HG03280 (cell line): ENCODE measurements at regions not wholly inside any gene's neighbourhood (a gene's known extent, or its start where the extent isn't known, plus 50 kb on each side); places are given as distances from the start of the nearest gene placed in this dataset.

Experiments used
- ATAC-seq: cut with Tn5 transposase; IDR thresholded peaks from one replicate; pipeline ENCODE4 v1.9.1; 2021; ENCODE audit warnings: mild to moderate bottlenecking, moderate library complexity; ENCODE audit not compliant: unreplicated experiment

GRCh38 chr7:131745390-131746248, 189.2 kb upstream of the PODXL start:
- ATAC-seq, result no peak

DNA sequence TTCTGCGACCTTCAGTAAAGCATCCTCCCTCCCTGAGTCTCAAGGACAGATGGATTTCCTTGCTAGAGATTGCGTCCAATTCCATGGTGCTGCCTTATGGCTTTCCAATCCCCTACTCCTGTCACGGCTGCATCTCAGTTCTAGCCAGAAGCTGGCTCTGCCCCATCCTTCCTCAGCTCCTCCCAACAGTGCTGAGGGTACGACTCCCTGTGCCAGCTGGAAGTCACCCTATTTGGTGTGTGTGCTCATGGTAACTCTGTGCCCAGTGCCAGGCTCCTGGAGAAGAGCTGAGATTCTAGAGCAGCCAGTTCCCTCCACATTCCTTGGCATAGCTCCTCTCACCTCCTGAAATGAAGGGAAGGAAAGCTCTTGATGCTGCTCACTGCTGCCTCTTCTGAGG, 185.0 kb upstream of the PODXL start:
- no peak for ATAC-seq

GRCh38 chr7:131737746-131738465, 181.5 kb upstream of the PODXL start:
- no peak for ATAC-seq

DNA sequence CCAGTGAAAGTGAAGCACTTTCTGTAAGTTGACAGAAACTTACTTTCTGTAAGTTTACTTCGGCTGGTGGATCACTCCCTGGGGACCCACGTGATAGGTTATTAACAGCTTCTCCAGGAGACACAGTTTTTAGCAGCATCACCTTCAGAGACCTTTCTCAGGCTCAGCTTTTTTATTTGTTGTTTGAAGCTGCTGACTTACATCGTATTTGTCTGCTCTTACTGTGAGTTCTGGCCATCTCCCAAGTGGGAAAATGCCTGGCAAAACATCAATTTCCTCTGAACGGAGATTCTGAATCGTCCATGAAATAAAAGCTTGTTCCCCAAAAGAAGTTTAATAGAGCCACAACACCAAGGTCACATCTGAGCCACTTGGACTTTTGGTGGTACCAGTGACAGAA, 178.7 kb upstream of the PODXL start:
- ATAC-seq, result no peak

GRCh38 chr7:131733604-131734003, 177.2 kb upstream of the PODXL start:
- no peak for ATAC-seq

DNA sequence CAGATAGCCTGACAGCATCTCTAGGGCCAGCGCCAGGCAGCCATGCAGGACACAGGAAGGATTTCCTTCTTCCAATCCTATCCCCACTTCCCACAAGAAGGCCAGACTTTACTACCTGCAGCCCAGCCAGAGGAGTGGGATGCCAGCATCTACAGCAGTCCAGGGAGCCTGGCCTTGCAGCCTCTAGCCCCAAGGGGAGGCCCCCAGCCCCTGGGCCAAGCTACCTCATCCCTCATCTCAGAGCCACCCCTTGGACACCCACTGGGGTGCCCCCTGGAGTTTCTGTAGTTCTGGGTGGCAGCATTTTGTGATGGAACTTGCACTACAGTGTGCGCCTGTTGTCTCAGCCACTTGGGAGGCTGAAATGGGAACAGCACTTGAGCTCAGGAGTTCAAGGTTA, 170.8 kb upstream of the PODXL start:
- ATAC-seq, result no peak

GRCh38 chr7:131726686-131727085, 170.3 kb upstream of the PODXL start:
- ATAC-seq, result no peak

GRCh38 chr7:131726031-131726430, 169.6 kb upstream of the PODXL start:
- ATAC-seq, result no peak

DNA sequence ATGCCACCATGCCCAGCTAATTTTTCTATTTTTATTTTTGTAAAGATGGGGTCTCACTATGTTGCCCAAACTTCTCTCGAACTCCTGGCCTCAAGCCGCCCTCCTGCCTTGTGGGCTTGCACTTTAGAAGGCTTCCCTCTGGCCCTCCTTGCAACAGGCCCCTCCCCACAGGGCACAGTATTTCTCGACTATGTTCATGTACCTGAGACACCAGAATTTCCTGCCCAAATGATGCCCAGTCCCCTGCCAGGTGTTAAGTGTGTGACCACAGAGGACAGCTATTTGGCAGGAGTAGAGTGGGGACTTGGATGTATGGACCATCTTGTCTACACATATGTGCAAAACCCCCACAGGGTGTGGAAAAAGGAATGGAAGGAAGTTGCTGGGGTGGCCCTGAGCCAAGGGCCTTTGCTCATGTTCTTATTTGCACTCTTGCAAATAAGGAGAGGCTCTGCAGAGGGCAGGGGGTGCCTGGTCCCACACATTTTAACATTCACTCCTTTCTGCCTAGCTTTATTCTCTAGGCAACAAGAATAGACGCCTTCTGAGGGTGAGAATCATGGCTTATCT, 168.4 kb upstream of the PODXL start:
- no peak for ATAC-seq

- ATAC-seq, result no peak
These were observed 167.5 kb upstream of the PODXL start for GRCh38 chr7:131723926-131724325.

DNA sequence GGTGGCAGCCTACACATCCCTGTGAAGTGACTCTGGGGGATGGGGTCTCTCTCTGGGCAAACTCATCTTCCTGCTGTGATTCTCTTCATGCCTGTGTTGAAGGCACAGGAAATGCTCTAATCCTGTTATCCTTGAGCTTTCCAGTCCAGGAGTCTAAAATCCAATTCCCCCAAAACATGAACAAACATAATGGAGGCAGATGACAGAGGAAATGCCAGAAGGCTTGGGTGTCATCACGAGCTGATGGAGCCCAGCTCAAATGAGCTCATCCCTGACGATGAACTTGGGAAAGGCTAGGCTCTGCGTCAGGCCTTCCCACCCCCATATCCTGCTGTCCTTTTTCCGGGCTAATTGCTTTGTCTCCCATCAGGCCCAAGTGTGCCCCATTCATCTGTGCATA, 165.9 kb upstream of the PODXL start:
- no peak for ATAC-seq

- ATAC-seq, result no peak
These were observed 165.2 kb upstream of the PODXL start for GRCh38 chr7:131721660-131722059.

DNA sequence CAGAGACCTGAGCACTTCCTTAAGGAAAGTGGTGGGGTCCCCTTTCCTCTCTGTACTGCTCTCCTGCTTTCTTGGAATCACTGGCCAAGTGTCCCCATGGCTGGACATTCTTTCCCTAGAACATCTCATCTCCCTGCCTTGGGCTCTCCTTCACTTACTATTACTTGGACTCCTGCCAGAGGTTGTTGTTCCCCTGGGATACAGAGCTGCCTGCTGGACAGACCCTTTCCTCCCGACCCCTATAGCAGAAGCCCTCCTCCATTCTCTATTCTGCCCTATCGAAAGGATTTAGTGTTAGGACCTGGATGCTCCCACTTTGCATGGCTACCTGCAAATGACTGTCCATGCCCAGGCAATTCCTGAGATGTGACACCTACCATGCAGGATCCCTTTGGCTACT, 164.3 kb upstream of the PODXL start:
- no peak for ATAC-seq

- no peak for ATAC-seq
These were observed 160.8 kb upstream of the PODXL start for GRCh38 chr7:131717181-131717580.

DNA sequence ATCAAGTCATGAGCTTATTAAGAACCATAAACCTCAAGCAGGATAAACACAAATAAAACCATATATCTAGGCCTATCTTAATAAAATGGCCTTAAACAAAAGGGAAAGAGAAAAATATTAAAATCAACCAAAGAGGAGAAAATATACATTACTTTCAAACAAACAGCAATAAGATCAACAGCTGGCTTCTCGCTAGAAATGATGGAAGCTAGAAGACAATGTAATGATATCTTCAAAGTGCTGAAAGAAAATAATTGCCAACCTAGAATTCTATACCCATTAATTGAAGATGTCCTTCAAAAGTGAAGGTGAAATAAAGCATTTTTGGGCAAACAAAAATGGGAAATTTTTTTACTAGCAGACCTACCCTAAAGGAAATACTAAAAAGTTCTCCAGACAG, 142.9 kb upstream of the PODXL start:
- ATAC-seq, result no peak

DNA sequence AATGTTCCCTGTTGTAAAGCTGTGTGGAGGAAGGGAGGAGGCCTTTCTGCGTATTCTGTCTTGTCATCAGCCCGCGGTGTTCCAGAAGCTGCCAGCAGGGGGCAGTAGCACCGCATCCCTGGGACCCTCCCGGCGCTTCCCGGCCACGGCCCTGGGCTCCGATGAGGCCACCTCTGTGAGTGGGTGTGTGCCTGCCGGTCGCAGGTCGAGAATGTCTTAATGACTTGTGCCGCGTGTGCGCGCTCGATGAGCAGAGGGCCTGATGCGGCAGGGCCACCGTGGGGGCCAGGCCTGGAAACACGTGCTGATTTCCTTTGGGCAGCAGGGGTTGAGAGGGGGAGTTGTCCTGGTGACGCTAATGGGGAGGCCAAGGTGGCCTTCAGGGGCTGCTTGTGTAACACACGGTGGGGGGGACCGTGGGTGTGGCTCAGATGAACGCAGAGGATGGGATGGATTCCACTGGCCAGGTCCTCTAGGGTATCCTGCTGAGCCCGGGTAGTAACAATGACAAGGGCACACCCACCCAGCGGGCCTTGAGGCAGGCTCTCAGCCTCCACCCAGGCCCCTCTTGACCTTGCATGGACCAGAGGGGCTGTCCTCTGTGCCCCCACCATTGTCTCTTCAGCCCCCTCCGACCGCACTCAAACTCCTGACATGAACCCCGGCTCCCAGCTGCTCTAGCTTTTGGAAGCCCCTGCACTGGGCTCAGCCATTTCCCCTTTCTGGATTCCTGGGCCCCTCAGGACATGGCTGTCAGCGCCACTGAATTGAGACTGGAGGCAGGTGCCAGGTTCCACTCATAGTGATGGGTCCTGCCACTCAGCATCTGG, 135.9 kb upstream of the PODXL start:
- ATAC-seq, result no peak

DNA sequence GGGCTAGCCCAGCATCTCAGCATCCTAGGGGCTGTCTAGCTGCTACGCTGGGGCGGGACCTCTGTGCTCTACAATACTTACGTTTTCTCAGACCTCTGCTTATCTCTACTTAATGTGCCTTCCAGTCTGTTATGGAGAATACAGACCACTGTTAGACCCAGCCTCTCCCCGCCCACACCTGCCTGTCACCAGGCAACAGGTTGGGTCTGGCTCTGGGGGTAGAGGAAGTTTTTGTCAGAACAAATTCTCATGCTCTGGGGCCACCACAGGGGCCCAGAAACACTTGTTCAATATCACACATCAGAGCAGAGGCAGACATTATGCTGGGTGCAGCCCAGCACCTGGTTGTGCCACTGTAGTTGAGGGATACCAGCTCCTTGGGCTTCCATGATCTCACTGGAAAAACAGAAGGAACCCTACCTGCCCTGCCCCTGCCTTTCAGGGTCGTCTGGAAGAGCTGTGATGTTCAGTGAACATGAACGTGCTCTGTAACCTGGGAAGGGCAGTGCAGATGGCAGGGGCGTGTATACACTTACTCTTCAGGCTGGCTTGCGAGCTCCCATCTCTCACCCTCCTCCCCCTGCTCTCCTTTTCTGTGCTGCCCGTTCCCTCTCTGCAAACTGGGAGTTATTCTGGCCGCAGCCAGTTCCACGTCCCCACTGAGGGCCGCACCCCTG, 135.2 kb upstream of the PODXL start:
- ATAC-seq, result no peak

DNA sequence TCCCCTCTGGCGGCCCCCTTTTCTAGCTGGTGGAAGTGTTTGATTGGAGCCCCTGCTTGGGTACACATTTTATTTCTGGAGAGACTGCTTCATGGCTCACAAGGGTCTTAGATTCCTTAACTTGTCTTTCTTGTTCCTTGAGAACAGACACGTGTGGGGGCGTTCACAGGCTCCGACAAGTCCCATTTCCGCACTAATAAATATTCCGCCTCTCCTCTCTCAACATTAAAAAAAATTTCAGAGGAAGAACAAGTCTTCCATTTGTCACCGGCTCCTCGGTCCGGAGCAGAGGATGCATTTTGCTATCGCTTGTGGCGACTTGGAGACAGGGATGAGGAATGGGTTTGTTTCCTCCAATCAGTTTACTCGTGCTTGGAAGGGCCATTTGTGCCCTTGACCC, 134.0 kb upstream of the PODXL start:
- ATAC-seq, result no peak

DNA sequence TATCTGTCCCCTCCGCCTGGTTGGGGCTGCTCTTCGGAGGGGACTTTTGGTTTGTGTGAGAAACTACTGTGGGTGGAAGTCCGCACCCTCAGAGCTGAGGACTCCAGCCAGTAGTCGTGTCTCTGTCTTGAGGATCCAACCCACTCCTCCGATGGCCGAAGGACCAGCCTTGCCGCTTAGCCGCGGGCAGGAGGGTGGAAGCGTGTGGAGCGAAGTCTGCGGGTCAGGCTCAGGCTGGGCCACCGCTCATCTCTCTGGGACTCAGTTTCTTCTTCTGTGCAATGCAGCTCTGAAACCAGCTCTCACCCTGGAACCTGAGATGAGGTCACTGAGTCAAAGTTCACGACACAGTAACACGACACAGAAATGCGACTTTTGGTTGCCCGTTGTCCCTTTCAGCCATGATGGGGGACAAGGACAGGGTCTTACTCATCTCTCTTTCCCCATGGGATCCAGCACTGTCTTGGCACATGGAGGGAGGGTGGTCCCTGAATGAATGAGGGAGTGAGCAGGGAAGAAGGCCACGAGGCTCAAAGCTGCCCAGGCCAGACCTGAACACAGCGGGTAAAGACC, 133.3 kb upstream of the PODXL start:
- no peak for ATAC-seq
